Left renal pelvis (tissue), 4 donors: ENCODE measurements at regions not wholly inside any gene's neighbourhood (a gene's known extent, or its start where the extent isn't known, plus 50 kb on each side); places are given as distances from the start of the nearest gene placed in this dataset.
"Not testable (repeated sequence)": the region's sequence is repeated elsewhere in the genome, so short reads cannot be mapped to it uniquely, and the experiment has no call there.

Source experiments
- DNase-seq, 4 donors: peaks; one replicate each; pipeline ENCODE4 v3.0.0-alpha.2; 2013; ENCODE audit warnings: low read depth in 4 of 4, low spot score in 3 of 4

- DNase-seq = not testable (repeated sequence)
Measured at GRCh38 chr14:106234525-106235254, 708.3 kb downstream of the TMEM121 start.

- DNase-seq = no peak
Measured at GRCh38 chr14:106235356-106236159, 709.2 kb downstream of the TMEM121 start.

- no peak for DNase-seq
Measured at GRCh38 chr14:106248321-106249192, 722.2 kb downstream of the TMEM121 start.

- DNase-seq = not testable (repeated sequence)
Measured at GRCh38 chr14:106253995-106254394, 727.6 kb downstream of the TMEM121 start.

- not testable (repeated sequence) for DNase-seq
Measured at GRCh38 chr14:106257569-106257994, 731.2 kb downstream of the TMEM121 start.

- DNase-seq = no peak
Measured at GRCh38 chr14:106268013-106268727, 741.8 kb downstream of the TMEM121 start.

GRCh38 chr14:106269029-106269428 is 742.6 kb downstream of the TMEM121 start:
- no peak for DNase-seq

GRCh38 chr14:106269451-106270204 is 743.2 kb downstream of the TMEM121 start:
- DNase-seq = no peak

- not testable (repeated sequence) for DNase-seq
Measured at GRCh38 chr14:106270476-106271121, 744.2 kb downstream of the TMEM121 start.

GRCh38 chr14:106276326-106277267 is 750.2 kb downstream of the TMEM121 start:
- no peak for DNase-seq

GRCh38 chr14:106277503-106277902 is 751.1 kb downstream of the TMEM121 start:
- no peak for DNase-seq

GRCh38 chr14:106280876-106281275 is 754.5 kb downstream of the TMEM121 start:
- no peak for DNase-seq

GRCh38 chr14:106286697-106287290 is 760.4 kb downstream of the TMEM121 start:
- DNase-seq = no peak

GRCh38 chr14:106287506-106287905 is 761.1 kb downstream of the TMEM121 start:
- no peak for DNase-seq

- no peak for DNase-seq
Measured at GRCh38 chr14:106291626-106292025, 765.2 kb downstream of the TMEM121 start.

- DNase-seq = no peak
Measured at GRCh38 chr14:106294324-106294723, 767.9 kb downstream of the TMEM121 start.

GRCh38 chr14:106300951-106301510 is 774.6 kb downstream of the TMEM121 start:
- DNase-seq = not testable (repeated sequence)
